HepG2 (cell line): ENCODE measurements at regions not wholly inside any gene's neighbourhood (a gene's known extent, or its start where the extent isn't known, plus 50 kb on each side); places are given as distances from the start of the nearest gene placed in this dataset.
A peak's percentile ranks its signal among the peaks of the same experiment; 100 is the strongest.

ENCODE experiments used
- AFF4 ChIP-seq: sonication (generic); formaldehyde crosslinking; IDR thresholded peaks from 2 replicates; pipeline ENCODE4 v1.4.0; 2020; ENCODE audit warnings: missing genetic modification reagents
- ASH2L ChIP-seq: fragments of 300-600, 200-600 bp; sonication (generic); IDR thresholded peaks from 2 replicates; pipeline ENCODE4 v1.7.0; 2017; ENCODE audit warnings: low read depth, mild to moderate bottlenecking, moderate library complexity, mixed read lengths, low read length; ENCODE audit not compliant: insufficient read length
- BRCA1 ChIP-seq: sonication (generic); formaldehyde crosslinking; IDR thresholded peaks from 2 replicates; pipeline ENCODE4 v1.4.0; 2020; ENCODE audit warnings: missing genetic modification reagents
- FOXO1 ChIP-seq: sonication (generic); formaldehyde crosslinking; IDR thresholded peaks from 2 replicates; pipeline ENCODE4 v1.4.0; 2020; ENCODE audit warnings: missing genetic modification reagents
- MED1 ChIP-seq: sonication (generic); formaldehyde crosslinking; IDR thresholded peaks from 2 replicates; pipeline ENCODE4 v1.4.0; 2020; ENCODE audit warnings: missing genetic modification reagents
- MXI1 ChIP-seq: IDR thresholded peaks from 3 replicates; pipeline ENCODE4 v1.6.1; 2012; ENCODE audit warnings: low read depth, low read length, inconsistent platforms, borderline replicate concordance
- NR2F1 ChIP-seq, 2 experiments: fragments of 450-650 bp in 1 of 2; formaldehyde crosslinking in 1 of 2; IDR thresholded peaks; 2 replicates each; pipeline versions ENCODE4 v1.5.0 to v1.6.1; 2016 to 2020; ENCODE audit warnings: mild to moderate bottlenecking in 1 of 2, missing compliant biosample characterization in 1 of 2, missing genetic modification reagents in 1 of 2, moderate library complexity in 1 of 2
- RAD51 ChIP-seq: fragments of 450-650 bp; IDR thresholded peaks from 2 replicates; pipeline ENCODE4 v1.6.1; 2016; ENCODE audit warnings: borderline replicate concordance
- TEAD3 ChIP-seq: optimal IDR thresholded peaks from 2 replicates; pipeline ENCODE3; 2016; ENCODE audit warnings: borderline replicate concordance
- ZBTB1 ChIP-seq: sonication (generic); formaldehyde crosslinking; IDR thresholded peaks from 2 replicates; pipeline ENCODE4 v1.4.0; 2020; ENCODE audit warnings: missing genetic modification reagents, borderline replicate concordance
- ZHX2 ChIP-seq, 2 experiments: sonication (generic) in 1 of 2; formaldehyde crosslinking in 1 of 2; IDR thresholded peaks; 2 replicates each; pipeline versions ENCODE4 v1.6.1 to v1.9.0; 2014 to 2022; ENCODE audit warnings: antibody characterized with exemption in 1 of 2, borderline replicate concordance in 1 of 2, inconsistent platforms in 1 of 2, low read depth in 1 of 2, missing genetic modification reagents in 1 of 2
- ZNF256 ChIP-seq: sonication (generic); formaldehyde crosslinking; conservative IDR thresholded peaks from 2 replicates; pipeline ENCODE4 v1.4.0; 2020; ENCODE audit warnings: missing genetic modification reagents
- ZNF343 ChIP-seq: sonication (generic); formaldehyde crosslinking; IDR thresholded peaks from 2 replicates; pipeline ENCODE4 v1.4.0; 2020; ENCODE audit warnings: mild to moderate bottlenecking, missing genetic modification reagents
- ZNF713 ChIP-seq: sonication (generic); formaldehyde crosslinking; IDR thresholded peaks from 2 replicates; pipeline ENCODE4 v1.4.0; 2020; ENCODE audit warnings: mild to moderate bottlenecking, missing genetic modification reagents
- ZNF781 ChIP-seq: sonication (generic); formaldehyde crosslinking; IDR thresholded peaks from 2 replicates; pipeline ENCODE4 v1.5.1; 2020; ENCODE audit warnings: borderline replicate concordance, mild to moderate bottlenecking, missing genetic modification reagents; ENCODE audit errors: not compliant biosample characterization
- TF ChIP-seq, protein P1 (sequence below): sonication (generic); formaldehyde crosslinking; conservative IDR thresholded peaks from 2 replicates; pipeline ENCODE4 v1.4.0; 2020; ENCODE audit warnings: missing genetic modification reagents

- TF ChIP-seq ZHX2 (IDR thresholded peaks at IDR 0.05; ENCODE audit: low read depth) (no peak), ZHX2 (CRISPR knock-in tag; IDR thresholded peaks at IDR 0.05; ENCODE audit: borderline replicate concordance) (no peak), ASH2L (peak; percentile 58), ZNF343 (CRISPR knock-in tag) (no peak), MXI1 (peak; percentile 62; the same call in 2 of the 3 replicates), ZNF256 (CRISPR knock-in tag) (no peak), NR2F1 (CRISPR knock-in tag; IDR thresholded peaks at IDR 0.05) (0 out of 4 replicates have a peak, but pooled peaks have one; percentile 12 to 16), BRCA1 (CRISPR knock-in tag) (no peak), FOXO1 (CRISPR knock-in tag) (peak; percentile 68), ZNF713 (CRISPR knock-in tag) (no peak), AFF4 (CRISPR knock-in tag) (no peak), ZNF781 (CRISPR knock-in tag) (no peak), ZBTB1 (CRISPR knock-in tag) (no peak), MED1 (CRISPR knock-in tag) (peak; percentile 53; the same call in 1 of the 2 replicates), TEAD3 (CRISPR knock-in tag) (peak; percentile 24), RAD51 (no peak)
- TF ChIP-seq, protein P1, sequence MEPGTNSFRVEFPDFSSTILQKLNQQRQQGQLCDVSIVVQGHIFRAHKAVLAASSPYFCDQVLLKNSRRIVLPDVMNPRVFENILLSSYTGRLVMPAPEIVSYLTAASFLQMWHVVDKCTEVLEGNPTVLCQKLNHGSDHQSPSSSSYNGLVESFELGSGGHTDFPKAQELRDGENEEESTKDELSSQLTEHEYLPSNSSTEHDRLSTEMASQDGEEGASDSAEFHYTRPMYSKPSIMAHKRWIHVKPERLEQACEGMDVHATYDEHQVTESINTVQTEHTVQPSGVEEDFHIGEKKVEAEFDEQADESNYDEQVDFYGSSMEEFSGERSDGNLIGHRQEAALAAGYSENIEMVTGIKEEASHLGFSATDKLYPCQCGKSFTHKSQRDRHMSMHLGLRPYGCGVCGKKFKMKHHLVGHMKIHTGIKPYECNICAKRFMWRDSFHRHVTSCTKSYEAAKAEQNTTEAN (CRISPR knock-in tag): no peak
These were observed 96.6 kb upstream of the FOXP4 start (continued) for GRCh38 chr6:41449399-41450245.
